ENCODE measurements at regions not wholly inside any gene's neighbourhood (a gene's known extent, or its start where the extent isn't known, plus 50 kb on each side); places are given as distances from the start of the nearest gene placed in this dataset.

DNA sequence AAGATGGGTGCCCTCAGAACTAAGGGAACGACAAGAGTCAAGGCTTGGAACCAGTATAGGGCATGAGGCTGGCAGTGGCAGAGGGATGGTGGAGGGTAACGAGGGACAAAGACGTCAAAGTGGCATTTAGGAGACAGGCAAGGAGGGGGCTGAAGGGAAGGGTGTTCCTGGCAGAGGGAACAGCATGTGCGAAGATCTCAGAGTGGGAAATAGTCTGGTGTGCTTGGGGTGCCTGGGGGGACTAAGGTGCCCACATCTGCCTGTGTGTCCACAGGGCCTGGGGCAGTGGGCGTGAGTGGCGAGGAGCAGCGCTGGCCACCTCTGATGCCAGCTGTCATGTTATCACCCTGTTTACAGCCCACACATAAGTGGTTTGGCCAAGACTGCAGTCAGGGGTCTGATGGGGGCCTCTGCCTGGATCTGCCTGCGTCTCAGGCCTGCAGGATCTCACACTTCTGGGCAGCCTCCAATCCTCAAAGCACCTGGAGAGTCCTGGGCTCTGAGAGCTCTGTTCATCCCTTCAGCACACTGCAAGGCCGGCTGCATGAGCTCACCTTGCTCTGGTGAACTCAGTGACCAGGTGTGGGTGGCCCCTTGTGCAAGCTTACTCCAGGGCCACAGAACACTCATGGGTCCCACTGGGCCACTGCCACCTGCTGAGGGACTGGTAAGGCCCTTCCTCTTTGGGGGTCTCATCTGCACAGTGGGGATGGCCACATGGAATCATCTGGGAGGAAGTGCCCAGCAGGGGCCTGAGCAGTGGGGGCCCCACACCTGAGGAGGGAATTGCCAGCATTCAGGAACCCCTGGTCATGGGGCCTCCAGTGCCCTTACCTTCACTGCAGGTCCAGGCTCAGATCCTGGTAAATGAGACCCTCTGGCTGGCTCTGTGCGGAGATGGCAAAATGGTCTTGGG, 89.7 kb upstream of the SHISAL1 start:
- Histone ChIP-seq H3K27me3 (replicated peaks; ENCODE audit: insufficient read depth) (no peaks in the 10 kb centered on the region), H3K27ac (no peak overlapping the region), H3K4me1 (replicated peaks) (no peaks in the 10 kb centered on the region), H3K4me3 (no peak overlapping the region), H3K36me3 (no peaks in the 10 kb centered on the region), H3K9me3 (no peaks in the 10 kb centered on the region)
- intact Hi-C loops (cut with DNase I): no loop called here
- TF ChIP-seq POLR2AphosphoS5 (IDR thresholded peaks at IDR 0.05) (no peak), POLR2A (IDR thresholded peaks at IDR 0.05) (no peak)
- TF ChIP-seq, protein P1, sequence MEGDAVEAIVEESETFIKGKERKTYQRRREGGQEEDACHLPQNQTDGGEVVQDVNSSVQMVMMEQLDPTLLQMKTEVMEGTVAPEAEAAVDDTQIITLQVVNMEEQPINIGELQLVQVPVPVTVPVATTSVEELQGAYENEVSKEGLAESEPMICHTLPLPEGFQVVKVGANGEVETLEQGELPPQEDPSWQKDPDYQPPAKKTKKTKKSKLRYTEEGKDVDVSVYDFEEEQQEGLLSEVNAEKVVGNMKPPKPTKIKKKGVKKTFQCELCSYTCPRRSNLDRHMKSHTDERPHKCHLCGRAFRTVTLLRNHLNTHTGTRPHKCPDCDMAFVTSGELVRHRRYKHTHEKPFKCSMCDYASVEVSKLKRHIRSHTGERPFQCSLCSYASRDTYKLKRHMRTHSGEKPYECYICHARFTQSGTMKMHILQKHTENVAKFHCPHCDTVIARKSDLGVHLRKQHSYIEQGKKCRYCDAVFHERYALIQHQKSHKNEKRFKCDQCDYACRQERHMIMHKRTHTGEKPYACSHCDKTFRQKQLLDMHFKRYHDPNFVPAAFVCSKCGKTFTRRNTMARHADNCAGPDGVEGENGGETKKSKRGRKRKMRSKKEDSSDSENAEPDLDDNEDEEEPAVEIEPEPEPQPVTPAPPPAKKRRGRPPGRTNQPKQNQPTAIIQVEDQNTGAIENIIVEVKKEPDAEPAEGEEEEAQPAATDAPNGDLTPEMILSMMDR (IDR thresholded peaks at IDR 0.05): no peak
- DNase-seq (ENCODE audit: low spot score): no peak
- 96% methylated on average over 10 of the region's 10 CpGs for WGBS

DNA sequence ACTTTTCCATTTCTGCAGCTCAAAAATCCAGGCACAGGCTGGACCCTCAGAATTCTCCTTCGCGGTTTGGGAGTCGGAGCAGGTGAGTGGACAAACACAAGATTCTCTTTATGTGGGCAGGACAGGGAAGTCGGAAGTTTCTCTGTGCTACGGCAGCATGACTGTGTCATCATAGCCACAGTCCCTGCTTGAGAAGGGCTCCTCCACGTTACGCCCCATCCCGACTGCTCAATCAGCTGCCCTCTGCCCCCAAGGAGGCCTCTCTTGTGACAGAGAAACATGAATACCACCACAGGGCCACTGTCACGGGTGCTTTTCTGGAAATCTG, 89.0 kb upstream of the SHISAL1 start:
- intact Hi-C loops (cut with DNase I): no loop called here
- H3K27ac ChIP-seq: no peak overlapping the region
- H3K4me1 ChIP-seq (replicated peaks): no peaks in the 10 kb centered on the region
- no peaks in the 10 kb centered on the region for H3K27me3 ChIP-seq (replicated peaks; ENCODE audit: insufficient read depth)
- no peaks in the 10 kb centered on the region for H3K36me3 ChIP-seq
- H3K9me3 ChIP-seq: no peaks in the 10 kb centered on the region
- no peak for TF ChIP-seq POLR2AphosphoS5 (IDR thresholded peaks at IDR 0.05)
- no peak for TF ChIP-seq POLR2A (IDR thresholded peaks at IDR 0.05)
- TF ChIP-seq, protein P1 (IDR thresholded peaks at IDR 0.05): no peak
- DNase-seq (ENCODE audit: low spot score): no peak
- no peak overlapping the region for H3K4me3 ChIP-seq
- WGBS: 69% methylated on average over 9 of the region's 9 CpGs

DNA sequence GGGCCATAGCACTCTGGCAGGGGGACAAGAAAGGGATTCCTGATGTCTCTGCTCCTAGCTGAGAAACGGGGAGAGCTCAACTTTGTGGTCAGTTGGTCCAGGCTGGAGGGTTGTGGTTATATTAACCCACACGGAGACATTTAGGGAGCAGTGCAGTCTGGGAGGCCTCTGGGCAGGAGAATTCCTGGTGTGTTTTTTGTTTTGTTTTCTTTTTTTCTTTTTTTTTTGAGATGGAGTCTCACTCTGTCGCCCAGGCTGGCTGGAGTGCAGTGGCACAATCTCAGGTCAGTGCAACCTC, 88.0 kb upstream of the SHISAL1 start:
- intact Hi-C loops (cut with DNase I): no loop called here
- no peaks in the 10 kb centered on the region for H3K36me3 ChIP-seq
- no peak for DNase-seq (ENCODE audit: low spot score)
- no peaks in the 10 kb centered on the region for H3K4me1 ChIP-seq (replicated peaks)
- H3K9me3 ChIP-seq: no peaks in the 10 kb centered on the region
- TF ChIP-seq, protein P1 (IDR thresholded peaks at IDR 0.05): no peak
- TF ChIP-seq POLR2A (IDR thresholded peaks at IDR 0.05): no peak
- no peak for TF ChIP-seq POLR2AphosphoS5 (IDR thresholded peaks at IDR 0.05)
- 83% methylated on average over 3 of the region's 3 CpGs for WGBS
- H3K27me3 ChIP-seq (replicated peaks; ENCODE audit: insufficient read depth): no peaks in the 10 kb centered on the region
- H3K4me3 ChIP-seq: no peak overlapping the region
- H3K27ac ChIP-seq: no peak overlapping the region

DNA sequence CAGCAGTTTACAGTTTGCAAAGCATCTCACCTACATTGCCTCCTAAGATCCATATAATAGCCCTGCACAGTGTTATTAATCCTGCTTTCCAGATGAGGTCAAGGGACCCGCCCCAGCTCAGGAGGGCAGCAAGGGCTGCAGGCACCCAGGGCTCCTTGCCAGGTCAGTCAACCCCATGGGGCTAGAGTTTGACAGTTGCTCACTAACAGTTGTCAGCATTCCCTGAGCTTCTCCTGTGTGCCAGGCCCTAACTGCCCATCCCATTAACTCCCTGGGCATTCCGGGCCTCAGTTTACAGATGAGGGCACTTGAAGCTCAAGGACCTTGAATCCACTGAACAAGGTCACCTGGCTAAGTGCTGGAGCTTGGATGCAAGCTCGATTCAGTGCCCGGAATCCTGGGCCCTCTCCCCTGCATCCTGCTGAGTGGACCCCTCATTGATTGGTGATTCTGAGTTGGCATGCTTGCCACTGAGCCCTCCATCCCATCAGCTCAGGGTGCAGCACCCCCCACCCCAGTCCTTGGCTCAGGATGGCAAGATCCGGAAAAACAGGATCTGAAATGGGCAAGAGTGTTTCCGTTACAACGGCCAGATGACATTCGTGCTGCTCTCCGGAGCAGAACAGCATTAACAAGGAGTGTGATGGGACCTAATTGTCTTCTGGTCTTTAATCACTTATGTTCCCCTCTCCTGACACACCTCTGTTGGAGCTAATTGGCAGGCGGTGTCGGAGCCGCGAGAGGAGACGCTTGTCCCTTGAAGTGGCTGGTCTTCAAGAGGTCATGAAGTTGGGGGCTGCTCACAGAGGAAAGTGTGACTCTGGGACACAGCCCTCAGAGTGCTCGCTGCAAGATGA, 87.4 kb upstream of the SHISAL1 start:
- WGBS: 56% methylated on average over 15 of the region's 15 CpGs

More for the DNA sequence above, 87.4 kb upstream of the SHISAL1 start:
- intact Hi-C loops (cut with DNase I): no loop called here
- Histone ChIP-seq H3K27me3 (replicated peaks; ENCODE audit: insufficient read depth) (no peaks in the 10 kb centered on the region), H3K27ac (no peak overlapping the region), H3K9me3 (no peaks in the 10 kb centered on the region), H3K36me3 (no peaks in the 10 kb centered on the region), H3K4me1 (replicated peaks) (no peaks in the 10 kb centered on the region), H3K4me3 (no peak overlapping the region)
- TF ChIP-seq, protein P1 (IDR thresholded peaks at IDR 0.05): no peak
- TF ChIP-seq POLR2A (IDR thresholded peaks at IDR 0.05) (no peak), POLR2AphosphoS5 (IDR thresholded peaks at IDR 0.05) (no peak)
- DNase-seq (ENCODE audit: low spot score): no peak

Data from prostate gland (tissue), 2 donors.